Peyer's patch (tissue), 4 donors: ENCODE measurements at regions not wholly inside any gene's neighbourhood (a gene's known extent, or its start where the extent isn't known, plus 50 kb on each side); places are given as distances from the start of the nearest gene placed in this dataset.

Experiments used
- POLR2A ChIP-seq, 2 donors: fragments of 450-650 bp; IDR thresholded peaks; one replicate each; pipeline ENCODE4 v1.5.1; 2017; ENCODE audit warnings: antibody characterized with exemption in 2 of 2, mild to moderate bottlenecking in 2 of 2, moderate library complexity in 2 of 2
- TF ChIP-seq, protein P1 (sequence below), 6 experiments: fragments of 450-650 bp in 4 of 6; fragments of 200-600 bp in 2 of 6; sonication (generic) in 1 of 6; IDR thresholded peaks; one replicate each; pipeline ENCODE4 v1.5.1; 2017 to 2019; ENCODE audit warnings: antibody characterized with exemption in 6 of 6, mild to moderate bottlenecking in 3 of 6, moderate library complexity in 1 of 6

DNA sequence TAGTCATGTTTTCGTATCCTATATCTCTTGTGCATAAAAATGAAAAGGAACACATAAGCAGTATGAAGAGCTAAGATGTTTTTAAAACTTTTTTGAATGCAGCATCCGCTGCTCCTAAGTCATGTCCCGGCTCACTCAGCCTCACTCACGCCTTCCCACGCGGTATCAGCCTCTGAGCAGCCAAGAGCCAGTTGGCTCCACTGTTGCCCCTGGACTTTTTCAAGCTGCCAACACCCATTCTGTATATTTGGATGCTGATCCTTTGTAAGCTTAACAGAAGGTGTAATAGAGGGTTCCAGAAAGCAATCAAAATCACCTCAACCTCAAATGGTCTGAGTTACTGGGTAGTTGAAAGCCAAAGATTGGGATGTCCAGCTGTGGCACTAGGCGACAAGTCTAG is 139.3 kb downstream of the TTLL2 start:
- TF ChIP-seq, protein P1, sequence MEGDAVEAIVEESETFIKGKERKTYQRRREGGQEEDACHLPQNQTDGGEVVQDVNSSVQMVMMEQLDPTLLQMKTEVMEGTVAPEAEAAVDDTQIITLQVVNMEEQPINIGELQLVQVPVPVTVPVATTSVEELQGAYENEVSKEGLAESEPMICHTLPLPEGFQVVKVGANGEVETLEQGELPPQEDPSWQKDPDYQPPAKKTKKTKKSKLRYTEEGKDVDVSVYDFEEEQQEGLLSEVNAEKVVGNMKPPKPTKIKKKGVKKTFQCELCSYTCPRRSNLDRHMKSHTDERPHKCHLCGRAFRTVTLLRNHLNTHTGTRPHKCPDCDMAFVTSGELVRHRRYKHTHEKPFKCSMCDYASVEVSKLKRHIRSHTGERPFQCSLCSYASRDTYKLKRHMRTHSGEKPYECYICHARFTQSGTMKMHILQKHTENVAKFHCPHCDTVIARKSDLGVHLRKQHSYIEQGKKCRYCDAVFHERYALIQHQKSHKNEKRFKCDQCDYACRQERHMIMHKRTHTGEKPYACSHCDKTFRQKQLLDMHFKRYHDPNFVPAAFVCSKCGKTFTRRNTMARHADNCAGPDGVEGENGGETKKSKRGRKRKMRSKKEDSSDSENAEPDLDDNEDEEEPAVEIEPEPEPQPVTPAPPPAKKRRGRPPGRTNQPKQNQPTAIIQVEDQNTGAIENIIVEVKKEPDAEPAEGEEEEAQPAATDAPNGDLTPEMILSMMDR (IDR thresholded peaks at IDR 0.05): no peak
- no peak for TF ChIP-seq POLR2A (IDR thresholded peaks at IDR 0.05)
